ENCODE measurements at regions not wholly inside any gene's neighbourhood (a gene's known extent, or its start where the extent isn't known, plus 50 kb on each side); places are given as distances from the start of the nearest gene placed in this dataset.

DNA sequence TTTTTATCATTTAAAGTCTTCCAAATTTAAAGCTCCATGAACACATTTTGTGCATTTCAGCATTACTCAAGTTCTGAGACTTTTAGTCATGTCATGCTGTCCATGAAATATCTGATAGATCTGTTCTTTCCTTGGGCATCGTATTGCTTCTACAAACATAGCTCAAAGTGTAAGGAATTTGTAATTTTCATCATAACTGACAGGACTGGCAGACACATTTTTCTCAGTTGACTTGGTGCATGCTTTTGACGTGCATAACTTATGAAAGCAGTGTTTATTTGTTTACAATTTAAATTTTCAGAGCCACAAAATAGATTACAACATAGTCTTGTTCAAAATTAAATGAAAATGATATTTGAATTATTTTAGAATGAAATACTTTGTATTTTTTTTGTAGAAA, 812.1 kb upstream of the NOVA1 start:
- Histone ChIP-seq H3K9me3 (no peaks in the 10 kb centered on the region), H3K4me3 (no peak overlapping the region), H3K36me3 (no peaks in the 10 kb centered on the region), H3K27me3 (no peaks in the 10 kb centered on the region), H3K27ac (no peak overlapping the region), H3K4me1 (no peaks in the 10 kb centered on the region)
- intact Hi-C loops (cut with DNase I) = no loop called here
- ATAC-seq (no peak), DNase-seq (no peak)
- TF ChIP-seq, protein P1, sequence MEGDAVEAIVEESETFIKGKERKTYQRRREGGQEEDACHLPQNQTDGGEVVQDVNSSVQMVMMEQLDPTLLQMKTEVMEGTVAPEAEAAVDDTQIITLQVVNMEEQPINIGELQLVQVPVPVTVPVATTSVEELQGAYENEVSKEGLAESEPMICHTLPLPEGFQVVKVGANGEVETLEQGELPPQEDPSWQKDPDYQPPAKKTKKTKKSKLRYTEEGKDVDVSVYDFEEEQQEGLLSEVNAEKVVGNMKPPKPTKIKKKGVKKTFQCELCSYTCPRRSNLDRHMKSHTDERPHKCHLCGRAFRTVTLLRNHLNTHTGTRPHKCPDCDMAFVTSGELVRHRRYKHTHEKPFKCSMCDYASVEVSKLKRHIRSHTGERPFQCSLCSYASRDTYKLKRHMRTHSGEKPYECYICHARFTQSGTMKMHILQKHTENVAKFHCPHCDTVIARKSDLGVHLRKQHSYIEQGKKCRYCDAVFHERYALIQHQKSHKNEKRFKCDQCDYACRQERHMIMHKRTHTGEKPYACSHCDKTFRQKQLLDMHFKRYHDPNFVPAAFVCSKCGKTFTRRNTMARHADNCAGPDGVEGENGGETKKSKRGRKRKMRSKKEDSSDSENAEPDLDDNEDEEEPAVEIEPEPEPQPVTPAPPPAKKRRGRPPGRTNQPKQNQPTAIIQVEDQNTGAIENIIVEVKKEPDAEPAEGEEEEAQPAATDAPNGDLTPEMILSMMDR (IDR thresholded peaks at IDR 0.05) = no peak

DNA sequence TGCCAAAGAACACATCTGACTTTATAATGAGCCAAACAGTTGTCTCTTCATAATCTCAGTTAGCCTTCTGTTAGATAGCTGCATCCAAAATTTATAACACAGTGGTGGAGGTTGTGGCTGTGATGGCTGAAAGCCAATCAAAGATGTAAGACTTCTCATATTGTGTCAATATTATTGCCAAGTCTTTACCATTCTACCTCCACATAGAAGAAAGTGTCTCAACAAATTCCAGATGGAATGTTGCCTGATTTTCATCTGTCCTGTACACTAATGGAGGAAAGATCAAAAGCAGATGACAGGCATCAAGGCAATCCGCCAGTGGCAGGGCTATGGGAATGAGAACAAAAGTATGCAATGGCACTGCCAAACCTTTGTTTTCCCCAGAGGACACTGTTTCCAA, 813.1 kb upstream of the NOVA1 start:
- no peaks in the 10 kb centered on the region for H3K4me1 ChIP-seq
- intact Hi-C loops (cut with DNase I) = no loop called here
- H3K36me3 ChIP-seq = no peaks in the 10 kb centered on the region
- TF ChIP-seq, protein P1 (IDR thresholded peaks at IDR 0.05) = no peak
- ATAC-seq (no peak), DNase-seq (no peak)
- no peaks in the 10 kb centered on the region for H3K9me3 ChIP-seq
- H3K27ac ChIP-seq = no peak overlapping the region
- H3K4me3 ChIP-seq = no peak overlapping the region
- H3K27me3 ChIP-seq = no peaks in the 10 kb centered on the region

DNA sequence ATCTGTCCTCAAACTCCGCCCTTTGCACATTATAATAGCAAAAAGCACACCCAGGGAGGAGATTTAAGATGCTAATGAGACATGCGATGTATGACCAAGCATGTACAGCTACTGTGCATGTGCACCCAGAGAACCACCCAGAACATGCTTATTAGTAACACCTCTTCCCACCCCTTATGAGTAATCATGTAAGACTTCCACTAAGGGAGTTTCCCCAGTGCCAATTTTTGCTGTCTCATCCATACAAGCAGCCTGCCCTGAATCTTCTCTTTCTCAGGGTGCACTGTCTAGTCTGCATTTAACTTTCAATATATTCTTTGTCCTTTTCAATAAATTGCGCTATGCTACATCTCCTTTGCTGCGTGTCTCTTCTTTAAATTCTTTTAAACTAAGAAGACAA, 830.0 kb upstream of the NOVA1 start:
- H3K27ac ChIP-seq = no peak overlapping the region
- ATAC-seq = no peak
- H3K4me1 ChIP-seq = no peaks in the 10 kb centered on the region
- H3K9me3 ChIP-seq = no peaks in the 10 kb centered on the region
- intact Hi-C loops (cut with DNase I) = no loop called here
- DNase-seq = no peak
- TF ChIP-seq, protein P1 (IDR thresholded peaks at IDR 0.05) = no peak
- H3K4me3 ChIP-seq = no peak overlapping the region
- H3K36me3 ChIP-seq = no peaks in the 10 kb centered on the region
- no peaks in the 10 kb centered on the region for H3K27me3 ChIP-seq

DNA sequence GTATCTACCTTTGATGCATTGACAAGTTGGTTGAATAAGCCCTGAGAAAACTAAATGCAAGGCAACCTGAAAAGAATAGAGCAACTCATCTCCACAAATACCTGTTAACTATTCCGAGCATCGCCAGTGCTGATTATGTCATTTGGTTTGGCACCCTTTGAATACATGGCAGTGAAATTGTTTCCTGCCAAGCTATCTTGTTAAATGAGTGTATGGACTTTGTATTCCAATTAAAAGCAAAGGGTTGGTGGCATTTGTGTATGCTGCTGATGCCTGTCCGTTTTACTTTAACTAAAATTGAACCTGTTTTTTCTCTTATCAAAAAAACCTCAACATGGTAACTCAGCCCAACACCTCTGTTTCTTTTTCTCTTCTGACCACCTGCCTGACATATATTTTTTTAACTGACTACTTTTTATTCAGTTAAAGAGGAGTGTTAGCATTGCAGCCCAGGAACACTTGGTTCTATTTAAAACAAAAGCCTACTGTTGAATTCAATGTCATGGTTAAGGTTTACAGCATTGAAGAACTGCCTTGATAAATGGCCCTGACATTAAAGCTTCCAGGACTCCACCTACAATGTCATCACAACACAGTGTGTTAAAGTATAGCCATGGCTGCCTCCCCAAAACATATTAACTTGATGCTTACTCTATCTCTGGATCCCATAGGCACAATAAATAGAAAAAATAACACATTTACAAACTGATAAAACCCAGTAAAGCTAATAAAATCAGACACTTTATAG, 838.3 kb upstream of the NOVA1 start:
- Histone ChIP-seq H3K27me3 (no peaks in the 10 kb centered on the region), H3K4me3 (no peak overlapping the region), H3K4me1 (no peaks in the 10 kb centered on the region), H3K27ac (no peak overlapping the region), H3K9me3 (no peaks in the 10 kb centered on the region), H3K36me3 (no peaks in the 10 kb centered on the region)
- ATAC-seq = no peak
- no peak for DNase-seq
- TF ChIP-seq, protein P1 (IDR thresholded peaks at IDR 0.05) = no peak
- intact Hi-C loops (cut with DNase I) = no loop called here

DNA sequence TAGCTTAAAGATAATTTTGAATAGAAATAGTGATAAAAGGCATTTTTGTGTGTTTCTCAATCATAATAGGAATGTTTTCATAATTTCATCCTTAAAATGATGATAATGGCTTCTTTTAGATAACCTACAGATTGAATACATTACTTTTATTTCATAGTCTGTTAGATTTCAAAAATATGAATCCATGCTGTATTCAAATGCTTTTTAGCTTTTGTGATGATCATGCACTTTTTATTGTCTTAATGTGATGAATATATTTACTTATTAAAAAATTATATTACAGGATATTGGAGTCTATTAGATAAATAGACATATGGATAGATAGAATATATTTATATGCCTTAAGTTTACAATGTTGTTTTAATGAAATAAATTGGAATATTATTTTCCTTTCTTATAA, 886.8 kb upstream of the NOVA1 start:
- TF ChIP-seq, protein P1 (IDR thresholded peaks at IDR 0.05) = no peak
- no peak overlapping the region for H3K4me3 ChIP-seq
- H3K27ac ChIP-seq = no peak overlapping the region
- intact Hi-C loops (cut with DNase I) = no loop called here
- ATAC-seq (no peak), DNase-seq (no peak)
- no peaks in the 10 kb centered on the region for H3K36me3 ChIP-seq
- no peaks in the 10 kb centered on the region for H3K9me3 ChIP-seq
- no peaks in the 10 kb centered on the region for H3K27me3 ChIP-seq
- no peaks in the 10 kb centered on the region for H3K4me1 ChIP-seq

DNA sequence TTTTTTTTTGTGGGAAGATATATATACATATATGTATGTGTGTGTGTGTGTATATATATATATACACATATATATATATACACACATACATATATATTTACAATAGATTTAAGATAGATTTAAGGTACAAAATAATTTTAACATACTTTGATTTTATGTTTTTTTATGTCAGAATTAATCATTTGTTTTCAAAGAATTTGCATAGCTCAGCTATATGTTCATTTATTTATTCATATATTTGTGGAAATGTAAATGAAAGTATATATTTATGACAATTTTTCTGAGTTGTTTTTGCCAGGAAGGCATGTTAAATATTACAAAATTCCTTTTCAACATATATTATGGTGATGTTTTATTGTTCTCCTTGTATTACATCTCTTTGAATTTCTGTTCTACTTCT, 887.4 kb upstream of the NOVA1 start:
- H3K4me1 ChIP-seq = no peaks in the 10 kb centered on the region
- H3K27ac ChIP-seq = no peak overlapping the region
- no peaks in the 10 kb centered on the region for H3K9me3 ChIP-seq
- intact Hi-C loops (cut with DNase I) = no loop called here
- H3K4me3 ChIP-seq = no peak overlapping the region
- TF ChIP-seq, protein P1 (IDR thresholded peaks at IDR 0.05) = no peak
- H3K36me3 ChIP-seq = no peaks in the 10 kb centered on the region
- DNase-seq (no peak), ATAC-seq (no peak)
- H3K27me3 ChIP-seq = no peaks in the 10 kb centered on the region
